Tibial nerve (tissue), 4 donors: ENCODE measurements at regions not wholly inside any gene's neighbourhood (a gene's known extent, or its start where the extent isn't known, plus 50 kb on each side); places are given as distances from the start of the nearest gene placed in this dataset.

Source experiments
- EP300 ChIP-seq, 2 donors: sonication (generic); formaldehyde crosslinking; IDR thresholded peaks; one replicate each; pipeline ENCODE4 v1.6.1; 2017; ENCODE audit warnings: antibody characterized with exemption in 2 of 2, mild to moderate bottlenecking in 1 of 2
- POLR2A ChIP-seq, 2 donors: fragments of 450-650 bp; IDR thresholded peaks; one replicate each; pipeline ENCODE4 v1.6.1; 2017; ENCODE audit warnings: antibody characterized with exemption in 2 of 2, mild to moderate bottlenecking in 2 of 2, moderate library complexity in 2 of 2
- TF ChIP-seq, protein P1 (sequence below), 5 experiments: fragments of 200-600 bp in 3 of 5; fragments of 450-650 bp in 2 of 5; sonication (generic) in 3 of 5; IDR thresholded peaks; one replicate each; pipeline ENCODE4 v1.5.1; 2016 to 2019; ENCODE audit warnings: antibody characterized with exemption in 5 of 5, mild to moderate bottlenecking in 3 of 5, moderate library complexity in 2 of 5

DNA sequence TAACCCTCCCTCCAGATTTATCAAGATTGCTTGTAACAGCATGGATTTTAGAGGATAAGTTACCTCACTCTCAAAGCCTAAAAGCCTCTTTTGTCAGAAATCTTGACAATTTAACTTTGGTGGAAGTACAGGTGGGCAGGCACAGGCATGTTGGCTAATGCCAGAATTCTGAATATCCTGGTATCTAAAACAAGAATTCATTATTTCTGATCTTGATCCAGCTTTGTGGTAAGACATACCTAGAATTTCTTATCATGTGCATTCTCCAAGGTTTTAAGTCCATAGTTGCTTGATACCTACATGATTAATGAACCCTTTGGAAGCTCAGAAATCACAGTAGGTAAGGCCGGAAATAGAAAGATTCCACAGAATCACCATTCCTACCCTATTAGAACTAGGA lies 109.9 kb upstream of the TTC14 start:
- TF ChIP-seq, protein P1, sequence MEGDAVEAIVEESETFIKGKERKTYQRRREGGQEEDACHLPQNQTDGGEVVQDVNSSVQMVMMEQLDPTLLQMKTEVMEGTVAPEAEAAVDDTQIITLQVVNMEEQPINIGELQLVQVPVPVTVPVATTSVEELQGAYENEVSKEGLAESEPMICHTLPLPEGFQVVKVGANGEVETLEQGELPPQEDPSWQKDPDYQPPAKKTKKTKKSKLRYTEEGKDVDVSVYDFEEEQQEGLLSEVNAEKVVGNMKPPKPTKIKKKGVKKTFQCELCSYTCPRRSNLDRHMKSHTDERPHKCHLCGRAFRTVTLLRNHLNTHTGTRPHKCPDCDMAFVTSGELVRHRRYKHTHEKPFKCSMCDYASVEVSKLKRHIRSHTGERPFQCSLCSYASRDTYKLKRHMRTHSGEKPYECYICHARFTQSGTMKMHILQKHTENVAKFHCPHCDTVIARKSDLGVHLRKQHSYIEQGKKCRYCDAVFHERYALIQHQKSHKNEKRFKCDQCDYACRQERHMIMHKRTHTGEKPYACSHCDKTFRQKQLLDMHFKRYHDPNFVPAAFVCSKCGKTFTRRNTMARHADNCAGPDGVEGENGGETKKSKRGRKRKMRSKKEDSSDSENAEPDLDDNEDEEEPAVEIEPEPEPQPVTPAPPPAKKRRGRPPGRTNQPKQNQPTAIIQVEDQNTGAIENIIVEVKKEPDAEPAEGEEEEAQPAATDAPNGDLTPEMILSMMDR (IDR thresholded peaks at IDR 0.05): no peak
- TF ChIP-seq EP300 (IDR thresholded peaks at IDR 0.05) (no peak), POLR2A (IDR thresholded peaks at IDR 0.05) (no peak)
